Suprapubic skin (tissue), 4 donors: ENCODE measurements at regions not wholly inside any gene's neighbourhood (a gene's known extent, or its start where the extent isn't known, plus 50 kb on each side); places are given as distances from the start of the nearest gene placed in this dataset.

Experiments used
- DNase-seq, 2 donors: peaks; one replicate each; pipeline ENCODE4 v3.0.0-alpha.2; 2019; ENCODE audit warnings: low spot score in 2 of 2
- H3K27ac ChIP-seq: fragments of 200-600 bp; sonication (generic); one replicate; pipeline ENCODE4 v1.5.1; 2019
- H3K27me3 ChIP-seq: fragments of 200-600 bp; sonication (generic); one replicate; pipeline ENCODE4 v1.5.1; 2019
- H3K36me3 ChIP-seq: fragments of 200-600 bp; sonication (generic); one replicate; pipeline ENCODE4 v1.5.1; 2019
- H3K4me1 ChIP-seq: fragments of 200-600 bp; sonication (generic); one replicate; pipeline ENCODE4 v1.5.1; 2019
- H3K4me3 ChIP-seq: fragments of 200-600 bp; sonication (generic); one replicate; pipeline ENCODE4 v1.5.1; 2019; ENCODE audit warnings: mild to moderate bottlenecking
- H3K9me3 ChIP-seq: fragments of 200-600 bp; sonication (generic); one replicate; pipeline ENCODE4 v1.5.1; 2019
- EP300 ChIP-seq: sonication (generic); formaldehyde crosslinking; IDR thresholded peaks from one replicate; pipeline ENCODE4 v1.6.1; 2017; ENCODE audit warnings: antibody characterized with exemption
- POLR2A ChIP-seq, 2 donors: fragments of 450-650 bp; IDR thresholded peaks; one replicate each; pipeline ENCODE4 v1.6.1; 2017; ENCODE audit warnings: antibody characterized with exemption in 2 of 2, mild to moderate bottlenecking in 2 of 2, moderate library complexity in 2 of 2
- POLR2AphosphoS5 ChIP-seq, 3 donors: sonication (generic); formaldehyde crosslinking; IDR thresholded peaks; one replicate each; pipeline ENCODE4 v1.6.1; 2017; ENCODE audit warnings: antibody characterized with exemption in 3 of 3
- WGBS: methylation state at CpG from one replicate; pipeline ENCODE4 v1.1.5; 2018; 5-methylcytosine and 5-hydroxymethylcytosine counted together
- TF ChIP-seq, protein P1 (sequence below), 2 donors: fragments of 200-600 bp in 1 of 2; fragments of 450-650 bp in 1 of 2; sonication (generic) in 1 of 2; IDR thresholded peaks; one replicate each; pipeline ENCODE4 v1.5.1; 2016 to 2019; ENCODE audit warnings: antibody characterized with exemption in 2 of 2, mild to moderate bottlenecking in 1 of 2, moderate library complexity in 1 of 2

DNA sequence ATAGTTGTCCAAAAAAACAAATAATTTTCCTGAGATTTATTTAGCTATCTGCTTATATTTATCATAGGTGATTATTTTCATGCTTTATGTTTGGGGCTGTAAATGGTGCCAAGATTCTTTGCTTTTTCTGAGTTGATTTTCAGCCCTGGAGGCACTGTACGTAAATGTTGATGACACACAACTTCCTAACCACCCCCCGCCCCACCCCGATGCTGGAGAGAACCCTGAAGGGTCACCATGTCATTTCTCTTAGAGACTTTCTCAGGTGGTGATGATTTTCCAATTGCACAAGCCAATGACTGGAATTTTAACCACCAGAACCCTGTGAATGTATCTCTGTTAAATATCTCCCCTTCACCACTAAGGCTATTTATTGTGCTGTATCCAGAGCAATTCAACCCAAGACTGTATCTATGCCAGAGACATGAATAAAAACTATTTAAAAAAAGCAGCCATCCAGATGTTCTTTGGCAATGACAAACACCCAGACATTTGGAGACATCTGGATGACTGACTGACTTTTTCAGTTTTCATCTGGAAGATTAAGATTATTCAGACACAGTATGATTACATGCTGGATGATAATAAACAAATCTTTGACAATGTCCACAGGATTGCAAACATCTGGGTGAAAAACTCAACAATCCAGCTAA is 346.0 kb downstream of the LMX1A start:
- H3K27ac ChIP-seq = no peak overlapping the region
- no peak for DNase-seq
- no peaks in the 10 kb centered on the region for H3K27me3 ChIP-seq
- no peak overlapping the region for H3K4me3 ChIP-seq
- H3K36me3 ChIP-seq = no peaks in the 10 kb centered on the region
- 13% methylated on average over 3 of the region's 3 CpGs for WGBS
- H3K9me3 ChIP-seq = no peaks in the 10 kb centered on the region
- H3K4me1 ChIP-seq = no peaks in the 10 kb centered on the region
- TF ChIP-seq POLR2A (IDR thresholded peaks at IDR 0.05) (no peak), EP300 (no peak)

DNA sequence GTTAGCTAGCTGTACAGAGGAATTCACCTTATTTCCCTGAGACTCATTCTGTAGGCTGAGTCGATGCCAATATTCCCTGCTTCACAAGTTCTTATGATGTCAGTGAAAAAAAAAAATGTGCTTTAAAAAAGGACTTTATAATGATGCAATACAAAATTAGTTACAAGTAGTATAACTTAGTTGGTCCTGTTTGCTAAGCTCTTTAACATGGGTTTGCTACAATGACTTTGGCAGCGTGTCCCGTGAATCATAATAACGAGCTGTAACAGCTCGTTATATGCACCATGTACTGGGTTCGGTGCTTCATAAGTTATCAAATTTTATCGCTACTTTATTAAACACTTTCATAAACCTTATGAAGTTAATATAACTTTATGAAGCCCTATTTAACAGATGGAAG is 349.7 kb downstream of the LMX1A start:
- TF ChIP-seq EP300 (no peak), POLR2AphosphoS5 (IDR thresholded peaks at IDR 0.05) (no peak), POLR2A (IDR thresholded peaks at IDR 0.05) (no peak)
- TF ChIP-seq, protein P1, sequence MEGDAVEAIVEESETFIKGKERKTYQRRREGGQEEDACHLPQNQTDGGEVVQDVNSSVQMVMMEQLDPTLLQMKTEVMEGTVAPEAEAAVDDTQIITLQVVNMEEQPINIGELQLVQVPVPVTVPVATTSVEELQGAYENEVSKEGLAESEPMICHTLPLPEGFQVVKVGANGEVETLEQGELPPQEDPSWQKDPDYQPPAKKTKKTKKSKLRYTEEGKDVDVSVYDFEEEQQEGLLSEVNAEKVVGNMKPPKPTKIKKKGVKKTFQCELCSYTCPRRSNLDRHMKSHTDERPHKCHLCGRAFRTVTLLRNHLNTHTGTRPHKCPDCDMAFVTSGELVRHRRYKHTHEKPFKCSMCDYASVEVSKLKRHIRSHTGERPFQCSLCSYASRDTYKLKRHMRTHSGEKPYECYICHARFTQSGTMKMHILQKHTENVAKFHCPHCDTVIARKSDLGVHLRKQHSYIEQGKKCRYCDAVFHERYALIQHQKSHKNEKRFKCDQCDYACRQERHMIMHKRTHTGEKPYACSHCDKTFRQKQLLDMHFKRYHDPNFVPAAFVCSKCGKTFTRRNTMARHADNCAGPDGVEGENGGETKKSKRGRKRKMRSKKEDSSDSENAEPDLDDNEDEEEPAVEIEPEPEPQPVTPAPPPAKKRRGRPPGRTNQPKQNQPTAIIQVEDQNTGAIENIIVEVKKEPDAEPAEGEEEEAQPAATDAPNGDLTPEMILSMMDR (IDR thresholded peaks at IDR 0.05) = no peak
- WGBS = 88% methylated on average over 7 of the region's 7 CpGs
- Histone ChIP-seq H3K4me3 (no peak overlapping the region), H3K27ac (no peak overlapping the region), H3K27me3 (no peaks in the 10 kb centered on the region), H3K4me1 (no peaks in the 10 kb centered on the region), H3K9me3 (no peaks in the 10 kb centered on the region), H3K36me3 (no peaks in the 10 kb centered on the region)
- DNase-seq = no peak

DNA sequence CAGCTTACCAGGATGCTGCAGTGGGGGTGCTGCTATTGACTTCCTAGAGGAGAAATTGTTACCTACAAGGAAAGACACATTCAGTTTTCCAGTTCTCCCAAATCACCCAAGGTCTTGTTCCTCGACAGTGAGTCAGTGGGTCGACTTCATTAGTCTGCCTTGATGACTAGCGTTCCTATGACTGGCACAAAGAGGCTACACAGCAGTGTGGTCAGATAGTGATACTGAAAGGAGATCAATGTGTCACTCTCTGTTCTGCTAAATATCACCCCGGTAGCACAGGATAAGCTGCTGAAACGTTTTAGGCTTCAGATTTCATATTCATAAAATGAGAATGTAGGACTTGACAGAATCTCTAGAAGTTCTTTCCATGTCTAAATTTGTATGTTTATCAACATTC is 357.4 kb downstream of the LMX1A start:
- TF ChIP-seq, protein P1 (IDR thresholded peaks at IDR 0.05) = no peak
- TF ChIP-seq POLR2AphosphoS5 (IDR thresholded peaks at IDR 0.05) (no peak), POLR2A (IDR thresholded peaks at IDR 0.05) (no peak), EP300 (no peak)
- WGBS = 83% methylated on average over 5 of the region's 5 CpGs
- no peak for DNase-seq

DNA sequence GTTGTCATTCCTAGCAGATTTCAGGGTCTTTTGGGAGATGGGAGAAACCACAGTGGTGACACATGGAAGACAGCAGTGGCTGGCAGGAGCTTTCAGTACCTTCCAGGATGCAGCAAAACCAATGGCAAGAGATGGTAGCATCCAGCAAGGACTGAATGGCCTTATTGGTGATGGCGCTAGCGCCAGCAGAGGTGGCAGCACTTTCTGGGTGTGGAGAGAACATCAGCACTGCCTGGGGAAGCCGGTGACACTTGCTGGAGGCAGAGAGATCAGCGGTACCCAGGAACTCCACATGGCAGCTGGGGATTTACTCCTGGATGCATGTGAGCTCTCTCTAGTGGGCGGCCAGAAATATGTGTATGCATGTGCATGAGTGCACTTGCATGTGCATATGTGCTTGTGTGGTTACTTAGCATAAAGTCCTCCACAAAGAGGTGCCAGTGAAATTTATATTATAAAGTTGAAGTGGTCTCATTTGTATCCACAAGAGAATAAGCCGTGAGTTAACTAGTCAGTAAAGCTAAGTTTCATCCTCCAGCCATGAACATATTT is 364.7 kb downstream of the LMX1A start:
- 90% methylated on average over 5 of the region's 6 CpGs for WGBS
- TF ChIP-seq, protein P1 (IDR thresholded peaks at IDR 0.05) = no peak
- TF ChIP-seq EP300 (no peak), POLR2A (IDR thresholded peaks at IDR 0.05) (no peak), POLR2AphosphoS5 (IDR thresholded peaks at IDR 0.05) (no peak)
- H3K9me3 ChIP-seq = no peaks in the 10 kb centered on the region
- H3K27me3 ChIP-seq = no peaks in the 10 kb centered on the region
- no peak for DNase-seq
- H3K27ac ChIP-seq = no peak overlapping the region
- no peaks in the 10 kb centered on the region for H3K36me3 ChIP-seq
- H3K4me1 ChIP-seq = no peaks in the 10 kb centered on the region
- no peak overlapping the region for H3K4me3 ChIP-seq

More for the DNA sequence above, 357.4 kb downstream of the LMX1A start:
- H3K4me1 ChIP-seq = no peaks in the 10 kb centered on the region
- H3K27me3 ChIP-seq = peaks cover 6% of the 10 kb centered on the region
- H3K27ac ChIP-seq = no peak overlapping the region
- no peaks in the 10 kb centered on the region for H3K36me3 ChIP-seq
- H3K9me3 ChIP-seq = no peaks in the 10 kb centered on the region
- H3K4me3 ChIP-seq = no peak overlapping the region

DNA sequence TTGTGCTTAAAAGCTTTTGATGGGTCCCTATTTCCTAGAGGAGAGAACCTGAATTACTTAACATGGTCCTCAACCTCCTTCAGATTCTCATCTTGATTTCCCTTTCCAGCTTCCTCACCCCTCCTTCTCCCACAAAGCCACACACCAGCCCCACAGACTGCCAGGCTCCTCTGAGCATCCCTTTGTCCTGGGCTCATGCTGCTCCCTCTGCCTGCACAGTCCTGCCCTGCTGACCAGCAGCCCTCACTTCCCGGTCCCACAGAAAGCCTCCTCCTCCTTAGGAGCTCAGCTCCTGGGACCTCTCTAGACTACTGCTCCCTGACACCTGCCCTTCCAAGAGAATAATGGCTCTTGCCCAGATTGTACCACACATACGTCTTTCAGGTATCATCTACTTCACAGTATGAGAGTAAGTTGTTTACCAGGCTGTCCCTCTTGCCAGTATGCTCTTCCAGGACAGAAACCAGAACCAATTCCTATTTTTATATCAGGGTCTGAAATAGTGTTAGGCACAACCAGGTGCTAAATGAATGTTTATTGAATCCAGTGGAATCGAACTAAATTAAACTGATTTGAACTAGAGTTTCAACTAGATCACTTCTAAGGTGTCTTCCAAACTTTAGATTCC is 373.4 kb downstream of the LMX1A start:
- TF ChIP-seq POLR2A (IDR thresholded peaks at IDR 0.05) = no peak
- TF ChIP-seq EP300 = no peak
- TF ChIP-seq, protein P1 (IDR thresholded peaks at IDR 0.05) = no peak
- TF ChIP-seq POLR2AphosphoS5 (IDR thresholded peaks at IDR 0.05) = no peak
- Histone ChIP-seq H3K4me1 (no peaks in the 10 kb centered on the region), H3K4me3 (no peak overlapping the region), H3K27me3 (no peaks in the 10 kb centered on the region), H3K36me3 (no peaks in the 10 kb centered on the region), H3K27ac (no peak overlapping the region), H3K9me3 (no peaks in the 10 kb centered on the region)
- 78% methylated on average over 3 of the region's 3 CpGs for WGBS
- DNase-seq = no peak
